ENCODE measurements at regions not wholly inside any gene's neighbourhood (a gene's known extent, or its start where the extent isn't known, plus 50 kb on each side); places are given as distances from the start of the nearest gene placed in this dataset.
A peak's percentile ranks its signal among the peaks of the same experiment; 100 is the strongest.

DNA sequence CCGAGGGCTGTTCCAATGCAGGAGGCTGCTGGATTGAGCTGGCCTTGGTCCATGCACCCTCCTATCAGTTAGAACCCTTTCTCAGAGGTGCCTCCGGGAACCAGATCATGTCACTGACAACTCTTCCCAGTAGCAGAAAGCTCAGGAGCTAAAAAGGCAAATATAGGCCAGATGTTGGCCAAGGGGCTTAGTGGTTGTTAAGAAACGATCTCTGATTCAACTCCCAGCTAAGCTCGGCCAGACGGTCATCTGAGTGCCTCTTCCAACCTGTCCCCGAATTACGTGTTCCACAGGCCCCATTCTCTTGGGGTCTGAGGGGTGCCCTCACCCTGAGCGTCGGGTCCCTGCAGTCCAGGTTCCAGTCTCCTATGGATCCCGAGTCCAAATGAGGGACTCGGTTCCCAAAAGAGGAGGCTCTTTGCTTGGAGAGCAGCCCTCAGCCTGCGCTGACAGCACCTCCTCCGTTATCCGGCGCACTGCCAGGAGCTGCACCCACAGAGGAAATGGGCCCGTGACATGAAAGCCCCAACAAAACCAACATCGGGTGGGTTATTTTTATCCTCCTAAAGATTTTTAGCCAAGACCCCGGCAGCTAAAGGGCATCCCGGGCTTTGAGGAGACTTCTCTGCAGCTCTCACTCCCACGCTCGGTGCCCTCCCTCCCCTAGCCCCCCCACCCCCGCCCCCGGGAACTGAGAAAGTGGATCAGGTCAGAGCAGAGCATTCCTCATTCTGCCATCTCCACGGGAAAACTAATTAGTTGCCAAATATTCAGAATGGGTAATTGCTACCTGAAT lies 106.6 kb upstream of the ID2 start:
- Histone ChIP-seq H3K36me3 (ENCODE audit: control insufficient read depth, insufficient read depth, low read length) (no peaks in the 10 kb centered on the region), H3K9me3 (ENCODE audit: control insufficient read depth, low read depth, low read length) (no peaks in the 10 kb centered on the region), H3K27ac (ENCODE audit: low read length) (peak overlapping the region; percentile 74), H3K4me1 (ENCODE audit: control insufficient read depth, insufficient read depth, low read length) (peaks cover 43% of the 10 kb centered on the region), H3K4me3 (ENCODE audit: low read length) (no peak overlapping the region), H3K27me3 (ENCODE audit: control insufficient read depth, insufficient read depth, low read length) (no peaks in the 10 kb centered on the region)
- WGBS (ENCODE audit: insufficient coverage, low lambda C conversion rate), result no CpG with 5 or more reads among the region's 24 CpGs
- DNase-seq, result no peak

GRCh38 chr2:8575834-8576423 lies 105.9 kb upstream of the ID2 start:
- Histone ChIP-seq H3K4me1 (ENCODE audit: control insufficient read depth, insufficient read depth, low read length) (peaks cover 48% of the 10 kb centered on the region), H3K27me3 (ENCODE audit: control insufficient read depth, insufficient read depth, low read length) (no peaks in the 10 kb centered on the region), H3K4me3 (ENCODE audit: low read length) (no peak overlapping the region), H3K36me3 (ENCODE audit: control insufficient read depth, insufficient read depth, low read length) (no peaks in the 10 kb centered on the region), H3K9me3 (ENCODE audit: control insufficient read depth, low read depth, low read length) (no peaks in the 10 kb centered on the region), H3K27ac (ENCODE audit: low read length) (no peak overlapping the region)
- no peak for DNase-seq
- no CpG with 5 or more reads among the region's 14 CpGs for WGBS (ENCODE audit: insufficient coverage, low lambda C conversion rate)

- no peaks in the 10 kb centered on the region for H3K9me3 ChIP-seq (ENCODE audit: control insufficient read depth, low read depth, low read length)
- H3K36me3 ChIP-seq (ENCODE audit: control insufficient read depth, insufficient read depth, low read length), result no peaks in the 10 kb centered on the region
- H3K4me1 ChIP-seq (ENCODE audit: control insufficient read depth, insufficient read depth, low read length), result peaks cover 50% of the 10 kb centered on the region
- no CpG with 5 or more reads among the region's 12 CpGs for WGBS (ENCODE audit: insufficient coverage, low lambda C conversion rate)
- no peaks in the 10 kb centered on the region for H3K27me3 ChIP-seq (ENCODE audit: control insufficient read depth, insufficient read depth, low read length)
- no peak overlapping the region for H3K27ac ChIP-seq (ENCODE audit: low read length)
- DNase-seq, result no peak
- H3K4me3 ChIP-seq (ENCODE audit: low read length), result no peak overlapping the region
Measured at GRCh38 chr2:8576525-8577167, 105.2 kb upstream of the ID2 start.

DNA sequence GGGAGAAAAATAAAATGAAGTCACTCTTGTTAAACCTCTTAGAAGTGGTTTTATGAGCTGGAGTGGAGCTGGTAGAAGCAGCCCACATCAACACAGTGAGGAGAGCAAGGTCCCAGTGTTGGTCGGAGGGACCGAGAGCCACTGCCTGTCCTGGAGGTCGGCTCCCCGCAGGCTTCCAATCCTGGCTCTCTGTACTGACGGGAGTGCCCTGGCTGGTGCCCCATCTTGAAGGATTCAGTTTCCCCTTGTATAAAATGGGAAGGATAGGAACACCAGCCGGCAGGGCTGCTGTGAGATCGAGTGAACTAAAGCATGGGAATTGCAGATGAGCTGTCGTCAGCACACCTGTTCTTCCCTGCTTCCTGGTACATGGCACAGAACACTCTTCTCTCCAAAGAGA lies 104.3 kb upstream of the ID2 start:
- Histone ChIP-seq H3K36me3 (ENCODE audit: control insufficient read depth, insufficient read depth, low read length) (no peaks in the 10 kb centered on the region), H3K27me3 (ENCODE audit: control insufficient read depth, insufficient read depth, low read length) (no peaks in the 10 kb centered on the region), H3K4me3 (ENCODE audit: low read length) (no peak overlapping the region), H3K27ac (ENCODE audit: low read length) (no peak overlapping the region), H3K9me3 (ENCODE audit: control insufficient read depth, low read depth, low read length) (no peaks in the 10 kb centered on the region), H3K4me1 (ENCODE audit: control insufficient read depth, insufficient read depth, low read length) (peaks cover 50% of the 10 kb centered on the region)
- WGBS (ENCODE audit: insufficient coverage, low lambda C conversion rate), result no CpG with 5 or more reads among the region's 8 CpGs
- no peak for DNase-seq

- WGBS (ENCODE audit: insufficient coverage, low lambda C conversion rate), result 80% methylated on average over 1 of the region's 19 CpGs
- peak in 1 of 2 donors; percentile 30 for DNase-seq
- Histone ChIP-seq H3K9me3 (ENCODE audit: control insufficient read depth, low read depth, low read length) (no peaks in the 10 kb centered on the region), H3K36me3 (ENCODE audit: control insufficient read depth, insufficient read depth, low read length) (no peaks in the 10 kb centered on the region), H3K27me3 (ENCODE audit: control insufficient read depth, insufficient read depth, low read length) (no peaks in the 10 kb centered on the region), H3K27ac (ENCODE audit: low read length) (no peak overlapping the region), H3K4me1 (ENCODE audit: control insufficient read depth, insufficient read depth, low read length) (peaks cover 50% of the 10 kb centered on the region), H3K4me3 (ENCODE audit: low read length) (no peak overlapping the region)
Measured at GRCh38 chr2:8578335-8579244, 103.3 kb upstream of the ID2 start.

DNA sequence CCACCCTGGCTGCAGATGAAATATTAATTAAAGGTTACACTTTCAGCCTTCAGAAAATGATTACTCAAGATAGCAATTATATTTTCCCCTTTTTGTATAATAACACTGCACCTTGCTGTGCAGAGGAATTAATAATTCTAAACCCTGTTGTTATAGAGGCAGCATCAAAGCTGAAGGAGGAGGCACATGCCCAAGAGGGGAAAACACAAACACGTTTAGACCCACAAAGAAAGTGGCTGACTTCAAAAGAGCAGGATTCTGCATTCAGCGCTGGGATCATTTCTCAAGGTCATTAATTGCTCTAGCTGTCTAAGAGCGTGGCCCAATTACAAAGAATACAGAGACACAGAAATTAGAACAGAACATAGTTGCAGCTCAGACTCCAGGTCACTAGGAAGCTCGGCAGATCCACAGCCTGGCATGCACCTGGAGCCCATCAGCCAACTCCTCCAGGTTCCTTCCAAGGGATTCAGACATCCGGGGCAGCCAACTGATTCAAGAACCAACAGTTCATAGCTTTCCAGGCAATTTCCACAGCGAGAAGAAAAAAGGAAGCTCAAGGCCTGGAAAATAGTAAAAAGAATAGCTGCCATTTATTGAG lies 102.3 kb upstream of the ID2 start:
- 100% methylated on average over 1 of the region's 6 CpGs for WGBS (ENCODE audit: insufficient coverage, low lambda C conversion rate)
- H3K36me3 ChIP-seq (ENCODE audit: control insufficient read depth, insufficient read depth, low read length), result no peaks in the 10 kb centered on the region
- no peaks in the 10 kb centered on the region for H3K27me3 ChIP-seq (ENCODE audit: control insufficient read depth, insufficient read depth, low read length)
- no peak overlapping the region for H3K27ac ChIP-seq (ENCODE audit: low read length)
- no peaks in the 10 kb centered on the region for H3K9me3 ChIP-seq (ENCODE audit: control insufficient read depth, low read depth, low read length)
- H3K4me1 ChIP-seq (ENCODE audit: control insufficient read depth, insufficient read depth, low read length), result peaks cover 46% of the 10 kb centered on the region
- no peak for DNase-seq
- H3K4me3 ChIP-seq (ENCODE audit: low read length), result no peak overlapping the region

DNA sequence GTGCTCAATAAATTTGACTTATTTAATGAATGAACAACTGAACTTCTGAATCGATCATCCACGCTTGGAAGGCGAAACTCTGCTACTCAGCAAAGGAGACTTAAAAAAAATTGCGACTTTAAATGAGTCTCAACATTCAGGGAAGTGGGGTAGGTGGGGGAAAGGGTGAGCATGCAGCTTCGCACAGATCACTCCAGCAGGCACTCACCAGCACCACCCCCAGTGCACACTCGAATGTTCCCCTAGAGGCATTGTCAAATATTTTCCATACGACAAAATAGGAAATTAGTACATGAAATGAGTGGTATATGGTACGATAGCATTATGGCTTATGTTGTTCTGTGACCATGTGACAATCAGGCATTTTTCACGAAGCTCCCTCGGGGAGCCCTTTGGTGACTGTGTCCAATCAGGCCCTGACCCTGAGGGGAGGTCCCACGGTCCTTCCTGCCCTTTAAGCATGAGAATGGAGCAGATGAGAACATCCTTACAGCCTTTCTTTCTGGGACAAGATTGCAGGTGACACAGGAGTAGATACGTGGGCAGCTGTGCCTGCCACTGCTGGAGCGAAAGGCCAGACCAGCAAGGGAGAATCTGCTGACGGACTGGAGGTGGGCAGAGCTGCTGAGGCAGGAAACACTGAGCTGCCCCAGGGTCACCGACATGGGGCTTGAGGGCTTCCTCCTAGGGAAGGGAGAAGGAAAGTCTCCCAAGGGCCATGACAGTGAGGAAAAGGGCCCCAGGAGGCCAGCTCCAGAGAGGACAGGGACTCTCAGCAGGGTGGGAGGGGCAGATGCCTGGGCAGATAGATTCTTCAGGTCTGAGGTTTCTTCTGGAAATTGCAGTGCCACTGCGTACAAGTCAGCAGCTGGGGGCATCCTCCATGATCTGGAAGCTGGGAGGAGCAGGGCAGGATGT lies 101.3 kb upstream of the ID2 start:
- H3K36me3 ChIP-seq (ENCODE audit: control insufficient read depth, insufficient read depth, low read length), result no peaks in the 10 kb centered on the region
- no peaks in the 10 kb centered on the region for H3K9me3 ChIP-seq (ENCODE audit: control insufficient read depth, low read depth, low read length)
- no peak overlapping the region for H3K4me3 ChIP-seq (ENCODE audit: low read length)
- 100% methylated on average over 1 of the region's 16 CpGs for WGBS (ENCODE audit: insufficient coverage, low lambda C conversion rate)
- H3K4me1 ChIP-seq (ENCODE audit: control insufficient read depth, insufficient read depth, low read length), result peaks cover 39% of the 10 kb centered on the region
- no peaks in the 10 kb centered on the region for H3K27me3 ChIP-seq (ENCODE audit: control insufficient read depth, insufficient read depth, low read length)
- peak overlapping the region; percentile 21 for H3K27ac ChIP-seq (ENCODE audit: low read length)
- DNase-seq, result no peak

DNA sequence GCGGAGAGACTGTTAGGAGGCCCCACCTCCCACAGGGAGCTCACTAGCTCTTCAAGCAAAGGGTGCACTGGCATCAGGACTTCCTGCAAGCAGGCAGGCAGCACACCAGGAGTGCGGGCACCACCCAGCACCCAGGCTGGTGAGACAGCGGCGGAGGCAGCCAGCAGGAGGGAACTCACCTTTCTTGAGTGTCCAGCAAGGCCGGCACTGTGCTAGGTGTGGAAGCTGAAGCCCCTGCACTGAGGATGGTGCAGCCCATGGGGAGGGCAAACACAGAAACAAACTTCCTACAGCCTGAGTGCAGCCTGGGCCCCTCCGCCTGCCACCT lies 100.7 kb upstream of the ID2 start:
- Histone ChIP-seq H3K4me1 (ENCODE audit: control insufficient read depth, insufficient read depth, low read length) (peaks cover 39% of the 10 kb centered on the region), H3K9me3 (ENCODE audit: control insufficient read depth, low read depth, low read length) (no peaks in the 10 kb centered on the region), H3K27me3 (ENCODE audit: control insufficient read depth, insufficient read depth, low read length) (no peaks in the 10 kb centered on the region), H3K4me3 (ENCODE audit: low read length) (no peak overlapping the region), H3K27ac (ENCODE audit: low read length) (peak overlapping the region; percentile 21), H3K36me3 (ENCODE audit: control insufficient read depth, insufficient read depth, low read length) (no peaks in the 10 kb centered on the region)
- no CpG with 5 or more reads among the region's 6 CpGs for WGBS (ENCODE audit: insufficient coverage, low lambda C conversion rate)
- no peak for DNase-seq

- Histone ChIP-seq H3K9me3 (ENCODE audit: control insufficient read depth, low read depth, low read length) (no peaks in the 10 kb centered on the region), H3K4me3 (ENCODE audit: low read length) (no peak overlapping the region), H3K36me3 (ENCODE audit: control insufficient read depth, insufficient read depth, low read length) (no peaks in the 10 kb centered on the region), H3K4me1 (ENCODE audit: control insufficient read depth, insufficient read depth, low read length) (peaks cover 39% of the 10 kb centered on the region), H3K27me3 (ENCODE audit: control insufficient read depth, insufficient read depth, low read length) (no peaks in the 10 kb centered on the region), H3K27ac (ENCODE audit: low read length) (peak overlapping the region; percentile 76)
- DNase-seq, result peak in 1 of 2 donors; percentile 71
- WGBS (ENCODE audit: insufficient coverage, low lambda C conversion rate), result no CpG with 5 or more reads among the region's 6 CpGs
Measured at GRCh38 chr2:8581601-8582041, 100.2 kb upstream of the ID2 start.
